LNCAP (cell line): ENCODE measurements at regions not wholly inside any gene's neighbourhood (a gene's known extent, or its start where the extent isn't known, plus 50 kb on each side); places are given as distances from the start of the nearest gene placed in this dataset.

Experiments
- TF ChIP-seq, protein P1 (sequence below): fragments of 450-650 bp; IDR thresholded peaks from 2 replicates; pipeline ENCODE4 v1.5.1; 2017; ENCODE audit warnings: mild to moderate bottlenecking

DNA sequence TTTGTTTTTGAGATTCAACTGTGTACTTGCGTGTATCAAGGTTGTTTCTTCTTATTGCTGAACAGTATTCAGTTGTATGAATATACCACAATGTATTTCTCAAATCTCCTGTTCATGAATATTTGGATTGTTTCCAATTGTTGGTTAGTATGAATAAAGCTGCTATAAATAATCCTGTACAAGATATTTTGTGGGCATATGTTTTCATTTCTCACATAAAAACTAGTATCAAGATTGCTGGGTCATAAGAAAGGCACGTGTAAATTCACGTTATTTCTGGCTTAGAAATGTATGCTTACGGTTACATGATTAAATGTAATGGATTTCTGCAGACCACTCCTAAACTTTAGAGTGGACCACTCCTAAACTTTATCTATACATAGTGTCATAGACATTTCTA lies 96.6 kb downstream of the BTBD3 start:
- TF ChIP-seq, protein P1, sequence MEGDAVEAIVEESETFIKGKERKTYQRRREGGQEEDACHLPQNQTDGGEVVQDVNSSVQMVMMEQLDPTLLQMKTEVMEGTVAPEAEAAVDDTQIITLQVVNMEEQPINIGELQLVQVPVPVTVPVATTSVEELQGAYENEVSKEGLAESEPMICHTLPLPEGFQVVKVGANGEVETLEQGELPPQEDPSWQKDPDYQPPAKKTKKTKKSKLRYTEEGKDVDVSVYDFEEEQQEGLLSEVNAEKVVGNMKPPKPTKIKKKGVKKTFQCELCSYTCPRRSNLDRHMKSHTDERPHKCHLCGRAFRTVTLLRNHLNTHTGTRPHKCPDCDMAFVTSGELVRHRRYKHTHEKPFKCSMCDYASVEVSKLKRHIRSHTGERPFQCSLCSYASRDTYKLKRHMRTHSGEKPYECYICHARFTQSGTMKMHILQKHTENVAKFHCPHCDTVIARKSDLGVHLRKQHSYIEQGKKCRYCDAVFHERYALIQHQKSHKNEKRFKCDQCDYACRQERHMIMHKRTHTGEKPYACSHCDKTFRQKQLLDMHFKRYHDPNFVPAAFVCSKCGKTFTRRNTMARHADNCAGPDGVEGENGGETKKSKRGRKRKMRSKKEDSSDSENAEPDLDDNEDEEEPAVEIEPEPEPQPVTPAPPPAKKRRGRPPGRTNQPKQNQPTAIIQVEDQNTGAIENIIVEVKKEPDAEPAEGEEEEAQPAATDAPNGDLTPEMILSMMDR: no peak

DNA sequence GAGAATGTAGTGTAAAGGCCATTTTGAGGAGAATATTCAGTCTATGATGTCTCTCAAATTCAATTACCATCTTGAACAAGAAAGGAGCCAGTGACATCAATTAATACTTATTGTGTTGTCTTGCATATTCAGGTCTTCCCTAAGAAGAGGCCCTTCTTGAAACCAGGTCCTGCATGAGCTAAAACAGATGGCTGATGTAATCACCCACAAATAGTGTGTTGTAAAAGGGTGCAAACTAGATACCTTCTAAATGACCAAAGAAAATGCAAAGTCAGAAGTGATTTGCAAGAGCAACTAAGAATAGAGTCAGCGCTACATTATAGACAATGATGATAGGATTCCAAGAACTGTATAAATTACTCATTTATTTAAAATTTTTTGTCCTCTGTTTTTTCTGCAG lies 97.0 kb downstream of the BTBD3 start:
- TF ChIP-seq, protein P1: no peak

DNA sequence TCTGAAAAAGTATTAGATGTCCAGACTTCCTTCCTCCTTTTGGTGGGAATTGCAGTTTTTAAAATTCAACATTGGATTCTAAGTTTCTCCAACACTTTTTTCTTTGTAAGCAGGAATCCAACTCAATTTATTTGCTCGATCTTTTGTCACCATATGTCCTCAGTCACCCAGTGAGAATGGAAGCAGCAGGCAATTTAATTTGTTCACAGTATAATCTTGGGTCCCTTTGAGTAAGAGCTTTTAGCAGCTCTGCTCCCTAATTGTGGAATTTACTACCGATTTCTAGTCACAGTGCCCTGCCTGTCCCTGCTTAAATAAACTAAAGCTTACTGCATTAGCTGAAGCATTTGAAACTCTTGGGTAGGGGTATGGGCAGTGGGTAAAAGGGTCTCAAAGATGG lies 98.6 kb downstream of the BTBD3 start:
- TF ChIP-seq, protein P1: no peak

DNA sequence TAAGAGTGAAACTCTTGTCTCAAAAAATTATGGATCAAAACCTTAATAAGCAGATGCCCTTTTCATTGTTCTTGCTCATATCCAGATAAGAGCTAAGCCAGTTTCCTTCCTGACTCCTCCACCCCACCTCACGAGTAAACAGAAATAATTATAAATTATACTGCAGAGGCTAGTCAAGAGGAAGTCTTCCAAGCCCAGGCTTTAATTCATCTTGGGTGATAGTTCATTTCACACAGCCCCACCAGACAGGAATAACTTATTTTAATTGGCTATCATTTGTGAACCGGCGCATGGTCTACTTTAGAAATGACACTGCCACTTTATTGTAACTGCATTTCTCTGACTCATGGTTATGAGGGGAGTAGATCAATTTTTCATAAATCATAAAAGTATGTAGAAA lies 102.0 kb downstream of the BTBD3 start:
- TF ChIP-seq, protein P1: no peak

DNA sequence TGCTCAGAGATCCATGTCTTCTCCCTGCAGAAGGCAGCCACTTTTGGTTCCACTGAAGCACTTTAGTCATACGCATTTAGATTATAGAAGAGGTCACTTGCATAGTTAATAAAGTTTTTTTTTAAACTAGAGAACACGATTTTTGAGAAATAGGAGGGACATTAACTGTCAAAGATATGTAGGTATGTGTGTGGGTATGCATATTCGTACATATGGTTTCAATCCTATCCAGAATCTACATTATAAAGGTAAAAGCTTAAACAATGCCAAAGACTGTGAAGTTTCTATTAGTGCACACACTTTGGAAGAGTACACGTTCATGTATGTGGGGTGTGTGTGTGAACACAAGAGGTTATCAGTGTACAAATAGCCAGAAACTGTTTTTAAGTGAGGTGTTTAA lies 103.2 kb downstream of the BTBD3 start:
- TF ChIP-seq, protein P1: no peak

DNA sequence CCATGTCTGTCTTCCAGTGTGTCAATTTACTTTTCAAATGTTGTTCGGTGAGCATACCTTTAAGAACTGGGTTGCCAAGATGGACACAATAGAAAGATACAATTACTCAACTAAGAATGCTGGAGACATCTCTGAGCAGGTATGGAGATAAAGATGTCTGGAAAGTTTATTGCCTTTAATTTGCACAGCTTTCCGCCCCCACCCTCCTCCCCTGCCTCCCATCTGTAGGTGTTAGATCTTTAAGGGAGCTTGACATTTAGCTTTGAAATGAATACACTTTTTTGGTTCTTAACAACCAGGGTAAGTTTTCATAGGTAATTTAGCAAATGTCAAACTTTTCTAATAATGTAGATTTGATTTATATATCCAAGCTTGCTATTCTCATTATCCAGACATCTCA lies 104.4 kb downstream of the BTBD3 start:
- TF ChIP-seq, protein P1: no peak

DNA sequence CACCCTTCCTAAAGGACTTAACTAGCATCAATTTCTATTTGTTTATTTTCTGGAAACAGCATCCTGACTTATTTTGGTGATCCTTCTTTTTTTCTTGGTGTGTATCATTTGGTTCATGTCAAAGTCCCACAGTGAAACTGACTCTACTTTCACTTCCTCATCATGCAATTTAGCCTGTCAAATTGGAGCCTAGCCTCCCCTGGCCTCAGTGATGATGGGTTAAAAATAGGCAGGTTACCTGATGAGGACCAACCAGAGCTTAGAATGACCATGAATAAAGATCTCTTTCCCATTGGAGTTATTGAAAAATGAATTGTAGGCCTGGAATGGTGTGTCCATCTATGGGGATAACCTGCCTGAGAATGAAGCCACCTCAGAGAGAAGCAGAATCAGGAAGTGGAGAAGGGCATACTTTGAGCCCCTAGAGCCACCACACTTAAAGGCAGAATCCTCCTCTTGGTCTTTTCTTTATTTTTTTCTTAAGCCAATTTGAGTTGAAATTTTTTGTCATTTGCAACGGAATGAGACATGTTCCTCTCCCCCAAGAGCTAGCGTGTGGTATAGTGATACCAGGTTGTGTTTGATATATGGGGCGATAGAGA lies 105.6 kb downstream of the BTBD3 start:
- TF ChIP-seq, protein P1: no peak

DNA sequence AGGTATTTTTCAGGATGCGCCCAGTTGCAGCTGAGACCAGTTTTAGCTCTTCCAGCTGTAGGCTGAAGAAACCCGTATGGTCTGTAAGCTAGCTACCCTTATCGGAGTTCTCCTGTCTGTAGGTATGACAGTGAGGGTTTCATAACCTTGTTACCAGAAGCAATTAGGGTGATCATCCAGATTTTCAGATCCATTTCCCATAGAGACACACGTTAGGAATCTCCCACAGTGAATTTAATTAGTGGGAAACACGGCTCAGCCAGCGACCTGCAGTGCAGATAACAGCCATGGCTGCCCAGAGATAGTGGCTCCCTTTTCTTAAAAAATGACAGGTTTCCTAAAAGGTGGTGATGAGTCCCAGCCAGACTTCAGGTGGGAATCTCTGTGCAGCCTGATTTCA lies 111.1 kb downstream of the BTBD3 start:
- TF ChIP-seq, protein P1: no peak
